ENCODE measurements at regions not wholly inside any gene's neighbourhood (a gene's known extent, or its start where the extent isn't known, plus 50 kb on each side); places are given as distances from the start of the nearest gene placed in this dataset.

- Histone ChIP-seq H3K27me3 (ENCODE audit: insufficient read depth, poor library complexity, severe bottlenecking) (no peaks in the 10 kb centered on the region), H3K4me3 (replicated peaks; ENCODE audit: insufficient read depth, low read length) (no peak overlapping the region), H3K27ac (replicated peaks) (no peak overlapping the region)
- no peak for TF ChIP-seq GABPA (IDR thresholded peaks at IDR 0.05; ENCODE audit: low read depth)
- no peak for TF ChIP-seq POLR2AphosphoS5 (IDR thresholded peaks at IDR 0.05; ENCODE audit: low read depth)
- TF ChIP-seq CTCF (IDR thresholded peaks at IDR 0.05; ENCODE audit: insufficient read depth, low read length) = no peak
- no peak for TF ChIP-seq SPI1 (IDR thresholded peaks at IDR 0.05; ENCODE audit: borderline replicate concordance, low read depth)
- TF ChIP-seq REST (IDR thresholded peaks at IDR 0.05; ENCODE audit: insufficient replicate concordance, low read depth) = no peak
- no peak for DNase-seq (ENCODE audit: low read depth in 1 of 2, low spot score in 1 of 2)
Observed at GRCh38 chr4:11264841-11265240, 163.9 kb downstream of the HS3ST1 start.

- no peak overlapping the region for H3K27ac ChIP-seq (replicated peaks)
- no peaks in the 10 kb centered on the region for H3K27me3 ChIP-seq (ENCODE audit: insufficient read depth, poor library complexity, severe bottlenecking)
- no peak for DNase-seq (ENCODE audit: low read depth in 1 of 2, low spot score in 1 of 2)
- H3K4me3 ChIP-seq (replicated peaks; ENCODE audit: insufficient read depth, low read length) = no peak overlapping the region
- TF ChIP-seq REST (IDR thresholded peaks at IDR 0.05; ENCODE audit: insufficient replicate concordance, low read depth) (no peak), CTCF (IDR thresholded peaks at IDR 0.05; ENCODE audit: insufficient read depth, low read length) (no peak), SPI1 (IDR thresholded peaks at IDR 0.05; ENCODE audit: borderline replicate concordance, low read depth) (no peak), POLR2AphosphoS5 (IDR thresholded peaks at IDR 0.05; ENCODE audit: low read depth) (no peak), GABPA (IDR thresholded peaks at IDR 0.05; ENCODE audit: low read depth) (no peak)
Observed at GRCh38 chr4:11264346-11264745, 164.3 kb downstream of the HS3ST1 start.

GRCh38 chr4:11263208-11263607, 165.5 kb downstream of the HS3ST1 start:
- Histone ChIP-seq H3K4me3 (replicated peaks; ENCODE audit: insufficient read depth, low read length) (no peak overlapping the region), H3K27ac (replicated peaks) (no peak overlapping the region), H3K27me3 (ENCODE audit: insufficient read depth, poor library complexity, severe bottlenecking) (no peaks in the 10 kb centered on the region)
- DNase-seq (ENCODE audit: low read depth in 1 of 2, low spot score in 1 of 2) = no peak
- TF ChIP-seq POLR2AphosphoS5 (IDR thresholded peaks at IDR 0.05; ENCODE audit: low read depth) (no peak), GABPA (IDR thresholded peaks at IDR 0.05; ENCODE audit: low read depth) (no peak), REST (IDR thresholded peaks at IDR 0.05; ENCODE audit: insufficient replicate concordance, low read depth) (no peak), SPI1 (IDR thresholded peaks at IDR 0.05; ENCODE audit: borderline replicate concordance, low read depth) (no peak), CTCF (IDR thresholded peaks at IDR 0.05; ENCODE audit: insufficient read depth, low read length) (no peak)
